A673 (cell line): ENCODE measurements at regions not wholly inside any gene's neighbourhood (a gene's known extent, or its start where the extent isn't known, plus 50 kb on each side); places are given as distances from the start of the nearest gene placed in this dataset.

ENCODE experiments used
- BruUV-seq: library from RNA; stranded (reverse); fragments of 400-500 nt; replicated peaks from 2 replicates; lab custom pipeline; 2021; lab: Mats Ljungman, UMichigan
- CTCF ChIA-PET: fragments of 300-600 bp; sonication (Branson Sonifier 250); formaldehyde crosslinking; loops from one replicate; lab custom pipeline; 2022; ENCODE audit warnings: antibody characterized with exemption; lab: Charles Lee
- POLR2A ChIA-PET: fragments of 300-600 bp; sonication (Branson Sonifier 250); formaldehyde crosslinking; loops from one replicate; lab custom pipeline; 2022; ENCODE audit warnings: antibody characterized with exemption; ENCODE audit not compliant: low non-redundant PET; lab: Charles Lee
- DNase-seq: peaks from one replicate; pipeline ENCODE4 v3.0.0-alpha.2; 2015; ENCODE audit warnings: low spot score
- H3K27ac ChIP-seq: fragments of 200-600 bp; sonication (generic); 2 replicates; pipeline ENCODE4 v1.5.1; 2016; ENCODE audit warnings: mixed run types, low read depth, mild to moderate bottlenecking, mixed read lengths, antibody characterized with exemption, low read length; ENCODE audit not compliant: poor library complexity, severe bottlenecking
- H3K27me3 ChIP-seq: fragments of 200-600 bp; sonication (generic); replicated peaks from 2 replicates; pipeline ENCODE4 v1.6.1; 2017; ENCODE audit warnings: mixed run types, low read depth, mild to moderate bottlenecking, mixed read lengths, antibody characterized with exemption, low read length; ENCODE audit not compliant: insufficient read depth, poor library complexity
- H3K36me3 ChIP-seq: fragments of 200-600 bp; sonication (generic); 2 replicates; pipeline ENCODE4 v1.6.1; 2016; ENCODE audit warnings: mixed run types, mild to moderate bottlenecking, mixed read lengths, antibody characterized with exemption, low read length; ENCODE audit not compliant: insufficient read depth, poor library complexity, severe bottlenecking
- H3K4me1 ChIP-seq: fragments of 200-600 bp; sonication (generic); 2 replicates; pipeline ENCODE4 v1.6.1; 2017; ENCODE audit warnings: mixed run types, mild to moderate bottlenecking, mixed read lengths, antibody characterized with exemption, low read length; ENCODE audit not compliant: insufficient read depth, poor library complexity, severe bottlenecking
- H3K4me3 ChIP-seq: fragments of 200-600 bp; sonication (generic); 2 replicates; pipeline ENCODE4 v1.5.1; 2016; ENCODE audit warnings: low read depth, mixed run types, mild to moderate bottlenecking, mixed read lengths, low read length; ENCODE audit not compliant: poor library complexity, severe bottlenecking
- H3K9me3 ChIP-seq: fragments of 200-600 bp; sonication (generic); 2 replicates; pipeline ENCODE4 v1.6.1; 2016; ENCODE audit warnings: mixed run types, low read depth, mild to moderate bottlenecking, mixed read lengths, antibody characterized with exemption, low read length; ENCODE audit not compliant: poor library complexity, severe bottlenecking
- EZH2 ChIP-seq: fragments of 200-600 bp; sonication (generic); IDR thresholded peaks from 2 replicates; pipeline ENCODE4 v1.6.1; 2017; ENCODE audit warnings: borderline replicate concordance, low read depth, mild to moderate bottlenecking, mixed read lengths, antibody characterized with exemption, low read length; ENCODE audit not compliant: poor library complexity, severe bottlenecking
- intact Hi-C: fragments of 100-400 bp; cut with micrococcal nuclease; formaldehyde crosslinking; loops from one replicate; pipeline ENCODE4 v1.10.0; 2022; ENCODE audit not compliant: unreplicated experiment
- TF ChIP-seq, protein P1 (sequence below): fragments of 300-800, 200-600 bp; sonication (generic); conservative IDR thresholded peaks from 2 replicates; pipeline ENCODE4 v1.5.1; 2017; ENCODE audit warnings: low read depth, mild to moderate bottlenecking, antibody characterized with exemption, low read length, moderate library complexity, mixed read lengths

DNA sequence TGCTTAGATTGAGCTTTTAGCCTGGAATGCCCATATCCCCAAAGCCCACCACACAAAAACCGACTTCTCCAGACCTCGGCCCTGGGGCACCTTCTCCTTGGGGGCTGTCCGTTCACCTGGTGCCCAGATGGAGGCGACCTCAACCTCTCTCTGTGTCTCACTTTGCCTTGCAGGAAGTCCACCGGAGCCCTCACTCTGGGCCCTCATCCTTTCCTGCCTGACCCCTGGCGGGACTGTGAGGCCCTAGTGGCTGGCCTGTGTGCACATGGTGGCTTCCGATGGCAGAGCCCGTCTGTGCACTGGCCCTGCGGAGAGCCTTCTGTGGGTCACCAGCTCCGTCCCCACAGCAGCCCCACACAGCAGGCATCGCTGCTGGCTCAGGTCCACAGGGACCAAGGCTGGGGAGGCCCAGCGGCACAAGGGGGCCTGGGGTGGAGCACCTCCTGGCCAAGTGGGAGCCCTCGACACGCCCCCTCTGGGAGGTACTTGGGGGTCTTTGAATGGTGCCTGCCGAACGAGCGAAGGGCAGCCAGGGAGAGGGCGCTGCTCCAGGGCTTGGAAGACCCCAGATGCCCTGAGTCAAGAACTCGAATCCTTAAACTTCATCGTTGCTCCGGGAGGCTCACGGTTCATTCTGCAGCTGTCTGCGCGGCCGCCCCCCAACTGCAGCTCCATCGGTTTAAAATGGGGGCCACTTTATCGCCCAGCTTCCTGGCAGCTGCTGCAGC is 97.2 kb upstream of the ADRA2C start:
- no peaks in the 10 kb centered on the region for H3K27me3 ChIP-seq
- no peak for DNase-seq
- CTCF ChIA-PET, result no interaction called here
- H3K27ac ChIP-seq, result no peak overlapping the region
- no peak overlapping the region for H3K4me3 ChIP-seq
- intact Hi-C loops, result no loop called here
- no peaks in the 10 kb centered on the region for H3K36me3 ChIP-seq
- no peaks in the 10 kb centered on the region for H3K4me1 ChIP-seq
- no TSS peak for BruUV-seq
- H3K9me3 ChIP-seq, result no peaks in the 10 kb centered on the region
- POLR2A ChIA-PET, result no interaction called here
- no peak for TF ChIP-seq EZH2
- TF ChIP-seq, protein P1, sequence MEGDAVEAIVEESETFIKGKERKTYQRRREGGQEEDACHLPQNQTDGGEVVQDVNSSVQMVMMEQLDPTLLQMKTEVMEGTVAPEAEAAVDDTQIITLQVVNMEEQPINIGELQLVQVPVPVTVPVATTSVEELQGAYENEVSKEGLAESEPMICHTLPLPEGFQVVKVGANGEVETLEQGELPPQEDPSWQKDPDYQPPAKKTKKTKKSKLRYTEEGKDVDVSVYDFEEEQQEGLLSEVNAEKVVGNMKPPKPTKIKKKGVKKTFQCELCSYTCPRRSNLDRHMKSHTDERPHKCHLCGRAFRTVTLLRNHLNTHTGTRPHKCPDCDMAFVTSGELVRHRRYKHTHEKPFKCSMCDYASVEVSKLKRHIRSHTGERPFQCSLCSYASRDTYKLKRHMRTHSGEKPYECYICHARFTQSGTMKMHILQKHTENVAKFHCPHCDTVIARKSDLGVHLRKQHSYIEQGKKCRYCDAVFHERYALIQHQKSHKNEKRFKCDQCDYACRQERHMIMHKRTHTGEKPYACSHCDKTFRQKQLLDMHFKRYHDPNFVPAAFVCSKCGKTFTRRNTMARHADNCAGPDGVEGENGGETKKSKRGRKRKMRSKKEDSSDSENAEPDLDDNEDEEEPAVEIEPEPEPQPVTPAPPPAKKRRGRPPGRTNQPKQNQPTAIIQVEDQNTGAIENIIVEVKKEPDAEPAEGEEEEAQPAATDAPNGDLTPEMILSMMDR, result no peak

DNA sequence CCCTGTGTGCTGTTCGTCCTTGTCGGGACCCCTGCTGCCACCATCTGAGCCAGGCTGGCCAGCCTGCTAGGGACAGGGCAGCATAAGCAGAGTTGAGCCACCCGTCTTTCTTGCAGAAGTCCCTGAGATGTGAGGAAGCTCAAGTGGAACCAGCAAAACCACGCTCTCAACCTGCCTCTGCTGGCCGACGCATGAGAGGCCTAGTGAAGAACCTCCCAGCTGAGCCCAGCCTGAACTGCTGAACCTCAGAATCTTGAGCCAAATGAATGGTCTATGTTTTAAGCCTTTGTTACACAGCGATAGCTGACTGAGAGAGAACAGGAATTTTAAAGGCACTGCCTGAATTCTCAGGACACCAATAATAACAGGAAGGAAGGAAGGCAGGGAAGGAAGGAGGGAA is 98.9 kb upstream of the ADRA2C start:
- no peak overlapping the region for H3K27ac ChIP-seq
- no peak overlapping the region for H3K4me3 ChIP-seq
- intact Hi-C loops, result no loop called here
- H3K9me3 ChIP-seq, result no peaks in the 10 kb centered on the region
- no TSS peak for BruUV-seq
- H3K27me3 ChIP-seq, result no peaks in the 10 kb centered on the region
- ChIA-PET CTCF (no interaction called here), POLR2A (no interaction called here)
- H3K4me1 ChIP-seq, result no peaks in the 10 kb centered on the region
- H3K36me3 ChIP-seq, result no peaks in the 10 kb centered on the region
- no peak for DNase-seq
- no peak for TF ChIP-seq EZH2
- TF ChIP-seq, protein P1, result no peak

DNA sequence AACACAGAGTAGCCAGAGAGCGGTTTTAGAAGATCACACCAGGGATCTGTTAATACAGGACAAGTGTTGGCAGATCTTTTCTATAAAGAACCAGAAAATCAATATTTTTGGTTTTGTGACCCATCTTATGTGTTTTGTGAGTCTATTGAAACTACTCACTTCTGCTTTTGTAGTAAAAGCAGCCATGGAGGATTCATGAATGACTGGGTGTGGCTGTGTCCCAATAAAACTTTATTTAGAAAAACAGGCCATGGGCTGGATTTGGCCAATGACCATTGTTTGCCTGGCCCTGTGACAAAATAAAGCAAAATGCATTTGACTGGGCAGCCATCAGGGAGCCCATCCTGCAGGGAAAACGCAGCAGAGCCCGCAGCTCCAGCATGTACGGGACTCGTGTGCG is 99.9 kb upstream of the ADRA2C start:
- Histone ChIP-seq H3K27me3 (no peaks in the 10 kb centered on the region), H3K4me3 (no peak overlapping the region), H3K4me1 (no peaks in the 10 kb centered on the region), H3K27ac (no peak overlapping the region), H3K9me3 (no peaks in the 10 kb centered on the region), H3K36me3 (no peaks in the 10 kb centered on the region)
- intact Hi-C loops, result no loop called here
- no peak for TF ChIP-seq EZH2
- TF ChIP-seq, protein P1, result no peak
- CTCF ChIA-PET, result no interaction called here
- BruUV-seq, result no TSS peak
- POLR2A ChIA-PET, result no interaction called here
- no peak for DNase-seq
